Stimulated activated CD4-positive, alpha-beta T cell treated with anti-CD3 and anti-CD28 coated beads, TNF-alpha, amount 100 ng/mL, for 4 hours (primary cell): ENCODE measurements at regions not wholly inside any gene's neighbourhood (a gene's known extent, or its start where the extent isn't known, plus 50 kb on each side); places are given as distances from the start of the nearest gene placed in this dataset.
"Not testable (repeated sequence)": the region's sequence is repeated elsewhere in the genome, so short reads cannot be mapped to it uniquely, and the experiment has no call there.

ENCODE experiments used
- DNase-seq, 3 experiments: peaks; one replicate each; pipeline ENCODE4 v3.0.0-alpha.2; 2020; ENCODE audit warnings: low read depth in 3 of 3

DNA sequence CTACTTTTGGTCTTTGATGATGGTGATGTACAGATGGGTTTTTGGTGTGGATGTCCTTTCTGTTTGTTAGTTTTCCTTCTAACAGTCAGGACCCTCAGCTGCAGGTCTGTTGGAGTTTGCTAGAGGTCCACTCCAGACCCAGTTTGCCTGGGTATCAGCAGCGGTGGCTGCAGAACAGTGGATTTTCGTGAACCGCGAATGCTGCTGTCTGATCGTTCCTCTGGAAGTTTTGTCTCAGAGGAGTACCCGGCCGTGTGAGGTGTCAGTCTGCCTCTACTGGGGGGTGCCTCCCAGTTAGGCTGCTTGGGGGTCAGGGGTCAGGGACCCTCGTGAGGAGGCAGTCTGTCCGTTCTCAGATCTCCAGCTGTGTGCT, 56.6 kb upstream of the TNFAIP8 start:
- not testable (repeated sequence) for DNase-seq

DNA sequence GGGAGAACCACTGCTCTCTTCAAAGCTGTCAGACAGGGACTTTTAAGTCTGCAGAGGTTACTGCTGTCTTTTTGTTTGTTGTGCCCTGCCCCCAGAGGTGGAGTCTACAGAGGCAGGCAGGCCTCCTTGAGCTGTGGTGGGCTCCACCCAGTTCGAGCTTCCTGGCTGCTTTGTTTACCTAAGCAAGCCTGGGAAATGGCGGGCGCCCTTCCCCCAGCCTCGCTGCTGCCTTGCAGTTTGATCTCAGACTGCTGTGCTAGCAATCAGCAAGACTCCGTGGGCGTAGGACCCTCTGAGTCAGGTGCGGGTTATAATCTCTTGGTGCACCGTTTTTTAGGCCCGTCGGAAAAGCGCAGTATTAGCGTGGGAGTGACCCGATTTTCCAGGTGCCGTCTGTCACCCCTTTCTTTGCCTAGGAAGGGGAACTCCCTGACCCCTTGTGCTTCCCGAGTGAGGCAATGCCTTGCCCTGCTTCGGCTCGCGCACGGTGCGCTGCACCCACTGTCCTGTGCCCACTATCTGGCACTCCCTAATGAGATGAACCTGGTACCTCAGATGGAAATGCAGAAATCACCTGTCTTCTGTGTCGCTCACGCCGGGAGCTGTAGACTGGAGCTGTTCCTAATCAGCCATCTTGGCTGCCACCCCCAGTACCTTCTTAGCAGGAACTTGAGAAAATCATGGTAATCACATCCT, 56.1 kb upstream of the TNFAIP8 start:
- peak; percentile 73 to 91 (median 91) for DNase-seq

DNA sequence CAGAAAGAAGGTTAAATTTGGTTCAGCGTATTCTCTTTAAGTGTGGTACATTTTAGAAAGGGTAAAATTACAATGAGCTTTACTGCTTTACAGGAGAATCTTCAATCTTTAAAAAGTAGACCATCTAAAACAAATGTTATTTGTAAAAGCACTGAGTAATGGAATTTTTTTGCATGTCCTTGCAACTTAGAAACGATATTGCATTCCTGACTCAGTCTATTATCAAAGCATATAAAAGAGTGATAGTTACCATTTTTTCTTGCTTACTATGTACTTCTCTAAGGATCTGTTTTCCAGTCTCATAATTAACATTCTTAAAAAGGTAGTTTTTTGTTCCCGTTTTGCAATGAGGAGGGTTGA, 55.5 kb upstream of the TNFAIP8 start:
- DNase-seq = no peak

DNA sequence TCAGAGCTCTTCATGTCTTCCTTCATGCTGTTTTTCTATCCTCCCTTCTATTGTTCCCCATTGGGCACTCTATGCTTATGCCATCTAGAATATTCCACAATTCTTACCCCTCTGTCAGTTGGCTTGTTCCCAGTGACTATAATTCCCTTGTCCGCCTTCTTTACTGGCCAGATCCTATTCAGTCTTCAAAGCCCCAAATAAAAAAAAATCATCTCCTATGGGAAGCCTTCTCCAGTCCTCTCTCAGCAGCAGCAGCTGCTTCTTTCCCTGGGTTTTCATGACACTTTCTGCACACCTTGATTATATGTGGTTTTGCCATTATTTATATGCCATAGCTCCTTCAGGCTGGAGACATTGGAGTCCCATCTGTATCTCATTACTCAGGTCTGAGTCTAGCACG, 54.6 kb upstream of the TNFAIP8 start:
- no peak for DNase-seq

DNA sequence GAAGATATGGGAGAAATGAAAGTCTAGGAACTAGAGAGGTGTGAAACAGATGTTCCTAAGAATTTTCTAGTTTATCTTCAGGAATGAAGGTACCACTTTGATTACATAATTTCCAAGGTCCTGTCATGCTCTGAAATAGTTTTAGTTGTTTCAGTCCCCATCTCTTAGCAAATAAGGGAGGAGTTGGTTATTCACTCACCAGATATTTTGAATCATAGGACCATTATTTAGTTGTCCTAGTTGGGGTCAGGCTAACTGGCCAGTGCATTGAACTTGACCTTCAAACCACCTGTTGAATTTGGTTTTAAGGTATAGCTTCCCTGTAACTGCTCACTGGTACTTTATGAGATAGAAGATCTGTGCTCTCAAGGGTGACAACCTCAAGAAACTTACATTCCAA, 53.9 kb upstream of the TNFAIP8 start:
- DNase-seq = no peak

DNA sequence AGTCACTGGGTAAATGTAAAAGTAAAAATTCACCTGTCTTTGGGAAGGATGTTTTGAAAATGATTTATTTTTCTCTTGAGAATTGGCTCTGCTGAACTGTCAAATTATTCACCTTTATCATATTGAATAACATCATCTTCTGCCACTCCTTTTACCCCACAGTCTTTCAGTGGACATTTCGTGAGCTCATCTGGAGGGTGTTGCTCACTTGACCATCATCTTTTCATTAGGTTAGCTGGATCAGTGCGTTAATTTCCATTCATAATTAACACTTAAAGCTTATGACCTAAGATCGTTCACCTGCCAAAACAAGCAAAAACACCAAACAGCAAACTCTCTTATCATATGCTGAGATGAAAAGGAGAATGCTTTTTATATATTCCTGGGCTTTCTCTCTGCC, 53.4 kb upstream of the TNFAIP8 start:
- no peak for DNase-seq

DNA sequence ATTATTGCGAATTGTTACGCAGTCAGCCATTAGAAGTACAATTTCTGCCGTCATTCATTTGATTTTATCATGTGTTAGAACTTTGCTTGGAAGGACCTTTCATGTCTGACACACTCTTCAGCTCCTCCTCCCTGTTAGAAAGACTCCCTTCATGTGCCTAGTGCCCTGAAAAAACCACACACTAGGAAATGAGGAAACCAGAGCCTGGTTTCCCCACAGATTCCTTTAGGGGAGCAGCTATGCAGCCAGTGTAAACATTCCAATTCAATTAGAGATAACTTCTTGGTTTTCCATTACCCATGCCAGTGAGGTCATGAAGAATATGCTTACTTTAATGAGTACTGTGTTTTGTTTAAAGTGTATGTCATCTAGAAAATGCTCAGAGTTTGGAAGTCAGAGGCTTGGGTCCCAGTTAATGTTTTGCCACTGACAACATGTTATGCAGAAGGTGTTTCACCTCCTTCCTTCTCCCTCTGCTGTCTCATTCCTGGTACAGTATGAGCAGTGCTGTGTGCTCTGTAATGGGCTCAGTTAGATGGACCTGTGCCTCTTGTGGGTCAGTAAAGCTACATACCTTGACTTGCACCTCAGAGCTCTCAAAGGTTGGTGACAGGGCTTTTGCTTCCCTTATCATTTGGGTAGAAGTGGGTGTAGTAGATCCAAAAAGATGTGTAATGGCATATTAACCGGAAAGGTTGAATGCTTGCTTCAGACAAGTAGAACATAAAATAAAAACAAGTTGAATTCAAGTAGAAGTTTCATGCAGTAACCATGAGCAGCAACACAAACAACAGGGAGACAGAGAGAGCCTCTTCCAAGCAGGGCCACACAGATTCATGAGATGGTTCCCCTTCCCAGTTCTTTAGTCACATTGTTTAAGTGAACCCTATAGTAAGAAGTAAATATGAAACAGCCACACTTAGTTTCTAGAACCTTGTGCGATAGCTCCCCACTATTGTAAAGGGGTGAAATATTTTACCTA, 52.6 kb upstream of the TNFAIP8 start:
- DNase-seq = no peak

DNA sequence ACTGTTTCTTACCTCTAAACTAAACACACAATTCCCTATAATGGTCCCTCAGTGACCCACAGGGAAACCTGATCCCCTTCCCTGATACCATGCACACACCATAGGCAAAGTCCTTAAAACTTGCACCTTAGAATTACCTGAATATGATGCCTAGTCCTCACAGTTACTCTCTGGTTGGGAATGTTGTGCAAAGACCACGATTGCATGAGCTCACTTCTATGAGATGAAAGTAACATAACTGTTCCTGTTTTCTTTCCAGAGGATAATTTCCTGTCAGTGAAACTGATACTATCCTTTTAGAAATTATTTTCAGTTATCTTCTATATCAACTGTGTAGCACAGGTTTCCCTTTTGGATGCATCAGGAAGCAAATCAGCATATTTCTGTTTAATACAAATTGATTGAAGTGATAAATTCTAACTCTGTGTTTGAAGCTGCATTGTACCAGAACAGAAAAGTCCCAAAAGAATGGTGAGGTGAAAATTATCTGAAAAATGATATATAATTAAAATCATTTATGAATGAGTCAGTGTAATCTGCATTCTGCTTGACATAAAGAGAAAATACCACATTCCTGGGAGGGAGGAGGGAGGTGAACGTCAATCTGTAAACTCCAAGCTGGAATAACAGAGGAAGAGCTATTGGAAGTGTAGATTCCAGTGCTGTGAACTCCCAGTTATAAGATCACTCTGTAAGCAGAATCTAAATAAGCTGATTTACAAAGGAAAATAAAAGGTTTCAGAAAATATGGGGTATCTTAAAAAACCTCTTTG, 51.2 kb upstream of the TNFAIP8 start:
- no peak for DNase-seq
